ENCODE measurements at regions not wholly inside any gene's neighbourhood (a gene's known extent, or its start where the extent isn't known, plus 50 kb on each side); places are given as distances from the start of the nearest gene placed in this dataset.
"Not testable (repeated sequence)": the region's sequence is repeated elsewhere in the genome, so short reads cannot be mapped to it uniquely, and the experiment has no call there.

GRCh38 chr3:4245671-4246070, 57.5 kb upstream of the SETMAR start:
- Histone ChIP-seq H3K4me3 (no peak overlapping the region), H3K9me3 (no peaks in the 10 kb centered on the region), H3K27me3 (no peaks in the 10 kb centered on the region), H3K4me1 (no peaks in the 10 kb centered on the region), H3K36me3 (no peaks in the 10 kb centered on the region), H3K27ac (no peak overlapping the region)
- intact Hi-C loops (cut with DNase I): no loop called here
- WGBS (ENCODE audit: insufficient coverage, low coverage, low lambda C conversion rate, missing lambda C conversion rate): 40% methylated on average over 2 of the region's 9 CpGs
- TF ChIP-seq CTCF (IDR thresholded peaks at IDR 0.05): no peak
- no peak for TF ChIP-seq POLR2A (IDR thresholded peaks at IDR 0.05)
- ATAC-seq (no peak), DNase-seq (no peak)

- Histone ChIP-seq H3K4me1 (no peaks in the 10 kb centered on the region), H3K27me3 (no peaks in the 10 kb centered on the region), H3K4me3 (no peak overlapping the region), H3K9me3 (no peaks in the 10 kb centered on the region), H3K27ac (no peak overlapping the region), H3K36me3 (no peaks in the 10 kb centered on the region)
- TF ChIP-seq POLR2A (IDR thresholded peaks at IDR 0.05) (no peak), CTCF (IDR thresholded peaks at IDR 0.05) (no peak)
- intact Hi-C loops (cut with DNase I): no loop called here
- ATAC-seq (no peak), DNase-seq (no peak)
- no CpG with 5 or more reads among the region's 1 CpG for WGBS (ENCODE audit: insufficient coverage, low coverage, low lambda C conversion rate, missing lambda C conversion rate)
Measured at GRCh38 chr3:4247391-4247790, 55.8 kb upstream of the SETMAR start.

- Histone ChIP-seq H3K36me3 (no peaks in the 10 kb centered on the region), H3K27me3 (no peaks in the 10 kb centered on the region), H3K9me3 (no peaks in the 10 kb centered on the region), H3K4me1 (no peaks in the 10 kb centered on the region), H3K4me3 (no peak overlapping the region), H3K27ac (no peak overlapping the region)
- DNase-seq (no peak), ATAC-seq (no peak)
- 62% methylated on average over 4 of the region's 4 CpGs for WGBS (ENCODE audit: insufficient coverage, low coverage, low lambda C conversion rate, missing lambda C conversion rate)
- intact Hi-C loops (cut with DNase I): no loop called here
- TF ChIP-seq CTCF (IDR thresholded peaks at IDR 0.05) (no peak), POLR2A (IDR thresholded peaks at IDR 0.05) (no peak)
Measured at GRCh38 chr3:4250064-4250463, 53.1 kb upstream of the SETMAR start.

- DNase-seq: no peak
Measured at GRCh38 chr3:4251412-4251811, 51.8 kb upstream of the SETMAR start.

GRCh38 chr3:4253072-4253832, 49.9 kb upstream of the SETMAR start:
- H3K4me1 ChIP-seq; H3K27me3 ChIP-seq; H3K9me3 ChIP-seq; H3K36me3 ChIP-seq; H3K4me3 ChIP-seq; DNase-seq; H3K27ac ChIP-seq; intact Hi-C loops (cut with DNase I); ATAC-seq: not testable (repeated sequence)
- 91% methylated on average over 10 of the region's 26 CpGs for WGBS (ENCODE audit: insufficient coverage, low coverage, low lambda C conversion rate, missing lambda C conversion rate)

More at GRCh38 chr3:4251412-4251811, 51.8 kb upstream of the SETMAR start:
- H3K27me3 ChIP-seq: no peaks in the 10 kb centered on the region
- no peak overlapping the region for H3K27ac ChIP-seq
- no peaks in the 10 kb centered on the region for H3K9me3 ChIP-seq
- ATAC-seq: no peak
- no peaks in the 10 kb centered on the region for H3K4me1 ChIP-seq
- no peaks in the 10 kb centered on the region for H3K36me3 ChIP-seq
- intact Hi-C loops (cut with DNase I): no loop called here
- TF ChIP-seq CTCF (IDR thresholded peaks at IDR 0.05): no peak
- TF ChIP-seq POLR2A (IDR thresholded peaks at IDR 0.05): no peak
- H3K4me3 ChIP-seq: no peak overlapping the region

Data from right lobe of liver (tissue), 6 donors.